ENCODE measurements at regions not wholly inside any gene's neighbourhood (a gene's known extent, or its start where the extent isn't known, plus 50 kb on each side); places are given as distances from the start of the nearest gene placed in this dataset.

- DNase-seq (ENCODE audit: low read depth in 1 of 2, low spot score in 2 of 2) (no peak), FAIRE-seq (no peak)
- no peak overlapping the region for H3K4ac ChIP-seq (replicated peaks; ENCODE audit: insufficient read length, low read depth, low read length)
- CTCF ChIA-PET (ENCODE audit: partially characterized antibody) = interaction anchor here (0.6 kb wide), 2 partner anchors 75 to 642 kb away, joined by 3 read pairs; no protein-coding TSS in a partner anchor
- no peak overlapping the region for H3K4me3 ChIP-seq (ENCODE audit: extremely low read depth in 1 of 4, insufficient read depth in 2 of 4, low read depth in 3 of 4, low read length in 4 of 4)
- no peaks in the 10 kb centered on the region for H3K23me2 ChIP-seq (ENCODE audit: low read depth, low read length)
- TF ChIP-seq E2F6 (IDR thresholded peaks at IDR 0.05) = no peak
- no peak for TF ChIP-seq BACH1 (IDR thresholded peaks at IDR 0.05; ENCODE audit: low read length)
- no peak for TF ChIP-seq RXRA (IDR thresholded peaks at IDR 0.05; ENCODE audit: insufficient read depth, low read depth, low read length)
- no peak for TF ChIP-seq SP2 (IDR thresholded peaks at IDR 0.05; ENCODE audit: low read length)
- TF ChIP-seq MAFK (IDR thresholded peaks at IDR 0.05; ENCODE audit: low read depth, low read length) = no peak
- H2AK5ac ChIP-seq (ENCODE audit: low read depth, low read length) = no peak overlapping the region
- H2BK20ac ChIP-seq (ENCODE audit: low read length) = no peak overlapping the region
- H3K79me2 ChIP-seq (ENCODE audit: control insufficient read depth in 1 of 2, insufficient read depth in 2 of 2, low read length in 2 of 2) = no peaks in the 10 kb centered on the region
- no peaks in the 10 kb centered on the region for H4K20me1 ChIP-seq (replicated peaks in 1 of 2; ENCODE audit: control insufficient read depth in 1 of 2, insufficient read depth in 2 of 2, low read length in 2 of 2)
- H3K36me3 ChIP-seq (ENCODE audit: control insufficient read depth in 2 of 4, insufficient read depth in 4 of 4, low read length in 3 of 4) = no peaks in the 10 kb centered on the region
- H3K4me2 ChIP-seq (ENCODE audit: insufficient read depth in 1 of 2, low read depth in 2 of 2, low read length in 2 of 2) = no peak overlapping the region
- no peak overlapping the region for H3K18ac ChIP-seq (ENCODE audit: extremely low read depth, low read length)
- H3K56ac ChIP-seq (replicated peaks; ENCODE audit: insufficient read length, low read depth, low read length) = no peak overlapping the region
- H3K4me1 ChIP-seq (replicated peaks in 1 of 4; ENCODE audit: control insufficient read depth in 3 of 4, insufficient read depth in 4 of 4, low read length in 3 of 4) = no peaks in the 10 kb centered on the region
- H2BK5ac ChIP-seq (ENCODE audit: low read depth, low read length) = no peak overlapping the region
- H2BK15ac ChIP-seq (ENCODE audit: low read length) = no peak overlapping the region
- no peak overlapping the region for H3K27ac ChIP-seq (ENCODE audit: low read depth, low read length)
- H3K14ac ChIP-seq (ENCODE audit: insufficient read length) = no peak overlapping the region
- H3K27me3 ChIP-seq (replicated peaks in 1 of 4; ENCODE audit: control insufficient read depth in 3 of 4, extremely low read depth in 1 of 4, insufficient read depth in 3 of 4, low read length in 3 of 4) = no peaks in the 10 kb centered on the region
- no peak overlapping the region for H2BK120ac ChIP-seq (replicated peaks; ENCODE audit: low read depth, low read length)
- POLR2A ChIA-PET (ENCODE audit: partially characterized antibody) = no interaction called here
- no peak overlapping the region for H2AFZ ChIP-seq (ENCODE audit: low read length)
- no peak overlapping the region for H2BK12ac ChIP-seq (ENCODE audit: low read depth, low read length)
- H3K23ac ChIP-seq (ENCODE audit: insufficient read length) = no peak overlapping the region
- WGBS, 2 experiments (ENCODE audit: extremely low coverage in 1 of 2, insufficient coverage in 1 of 2, insufficient read length in 1 of 2, insufficient replicate concordance in 2 of 2, low coverage in 1 of 2, low lambda C conversion rate in 2 of 2, missing lambda C conversion rate in 1 of 2) = 93% methylated on average over 3 of the region's 3 CpGs; no CpG with 5 or more reads in 1 of the 2 experiments
- no peak overlapping the region for H4K91ac ChIP-seq (replicated peaks; ENCODE audit: insufficient read length, low read length)
- H4K8ac ChIP-seq (ENCODE audit: extremely low read depth, insufficient read depth, low read length) = no peak overlapping the region
- H3K79me1 ChIP-seq (ENCODE audit: low read depth, low read length) = no peaks in the 10 kb centered on the region
- no peak overlapping the region for H4K5ac ChIP-seq (ENCODE audit: insufficient read length, low read depth, low read length)
- no peaks in the 10 kb centered on the region for H3K9me3 ChIP-seq (ENCODE audit: insufficient read depth in 2 of 2, low read depth in 1 of 2, low read length in 1 of 2)
- no peak overlapping the region for H3K9ac ChIP-seq (replicated peaks in 1 of 4; ENCODE audit: extremely low read depth in 1 of 4, low read depth in 3 of 4, low read length in 3 of 4)
Measured at GRCh38 chr7:46558482-46559193, 637.6 kb upstream of the IGFBP3 start.

Measured in H1 (cell line).